Activated CD4-positive, alpha-beta T cell treated with anti-CD3 and anti-CD28 coated beads for 48 hours (primary cell): ENCODE measurements at regions not wholly inside any gene's neighbourhood (a gene's known extent, or its start where the extent isn't known, plus 50 kb on each side); places are given as distances from the start of the nearest gene placed in this dataset.

Experiments
- DNase-seq: peaks from one replicate; pipeline ENCODE4 v3.0.0-alpha.2; 2020

DNA sequence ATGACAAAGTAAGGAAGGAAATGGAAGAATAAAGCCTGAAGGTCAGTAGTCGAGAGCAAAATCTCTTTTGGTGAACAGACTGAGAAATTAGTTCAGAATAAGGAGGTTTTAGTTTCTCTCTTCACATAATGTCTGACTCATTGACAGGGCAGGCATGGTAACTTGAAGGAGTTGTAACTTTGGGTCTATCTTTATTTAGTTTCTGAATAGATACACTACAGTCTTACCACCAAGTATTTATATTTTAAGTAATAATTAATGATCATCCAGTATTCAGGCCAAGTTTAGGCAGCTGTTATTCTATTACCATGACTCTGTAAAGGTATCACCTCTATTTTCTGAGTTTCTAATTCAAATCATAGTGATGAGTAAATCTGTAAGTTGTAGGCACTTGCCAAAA is 219.9 kb downstream of the SPRY2 start:
- no peak for DNase-seq

DNA sequence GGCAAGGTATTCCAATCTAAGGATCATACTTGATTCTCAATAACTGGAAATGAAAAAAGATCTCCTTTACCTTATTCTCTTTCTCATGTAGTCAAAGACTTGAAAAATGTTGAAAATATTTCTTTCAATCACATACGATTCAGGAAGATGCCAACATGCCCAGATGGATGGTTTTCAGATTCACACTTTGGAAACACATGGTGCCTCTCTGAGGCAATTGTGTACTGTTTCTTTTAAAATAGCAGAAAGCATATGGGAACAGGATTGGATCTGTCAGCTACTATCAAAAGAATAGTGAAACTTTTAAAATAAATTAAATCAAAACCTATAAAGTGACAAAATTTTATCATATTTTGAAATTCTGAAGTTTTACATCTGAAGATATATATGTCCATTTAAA is 222.4 kb downstream of the SPRY2 start:
- no peak for DNase-seq

DNA sequence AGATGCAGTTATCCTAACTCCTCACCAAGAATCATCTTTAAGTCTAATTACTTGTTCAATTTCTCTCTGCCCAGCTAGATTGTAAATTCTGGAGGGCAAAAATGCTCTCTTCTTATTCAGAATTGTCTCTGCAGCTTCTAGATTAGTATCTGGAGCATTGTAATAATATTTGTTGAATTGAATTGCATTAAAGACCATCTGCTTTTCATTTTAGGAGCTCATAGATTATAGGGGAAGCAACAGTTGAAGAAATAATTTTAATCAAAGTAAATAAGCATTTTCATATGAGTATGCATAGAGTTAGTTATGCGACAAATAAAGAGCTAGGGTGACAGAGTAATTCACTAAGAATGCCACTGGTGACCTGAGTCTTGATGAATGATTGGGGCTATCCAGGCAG is 222.8 kb downstream of the SPRY2 start:
- no peak for DNase-seq

DNA sequence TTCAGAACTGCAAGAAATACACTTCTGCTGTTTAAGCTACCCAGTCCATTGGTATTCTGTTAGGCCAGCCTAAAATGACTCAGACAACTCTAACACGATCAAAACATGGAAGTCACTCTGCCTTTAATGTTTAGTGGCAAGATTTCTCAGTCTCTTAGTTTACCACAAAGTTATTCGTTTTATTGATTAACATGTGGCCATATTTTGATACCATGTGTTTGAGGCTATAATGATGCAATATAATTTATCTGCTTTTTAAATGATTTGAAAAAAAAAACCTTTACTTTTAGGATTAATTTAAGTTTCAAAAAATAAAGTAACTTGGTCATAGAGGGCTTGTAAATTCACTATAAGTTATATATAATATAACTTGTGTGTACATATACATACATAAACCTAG is 223.4 kb downstream of the SPRY2 start:
- DNase-seq: no peak

DNA sequence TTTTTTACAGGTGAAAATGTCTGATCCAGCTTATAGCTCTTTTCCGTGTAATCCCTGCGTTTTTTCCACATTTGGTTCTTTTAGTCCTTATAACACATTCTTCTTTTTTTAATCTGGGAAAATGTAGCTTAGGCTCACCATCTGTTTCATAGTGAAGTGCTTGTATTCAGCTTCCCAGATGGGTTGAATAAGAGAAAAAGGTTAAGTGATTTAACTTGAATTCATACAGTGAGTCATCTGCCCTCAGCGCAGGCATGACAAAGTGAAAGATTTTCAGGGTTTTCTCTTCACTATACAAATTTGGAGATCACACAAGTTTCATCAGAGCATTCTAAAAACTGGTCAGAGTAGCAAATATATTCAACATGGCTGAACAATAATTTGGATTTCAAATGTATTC is 224.8 kb downstream of the SPRY2 start:
- no peak for DNase-seq

DNA sequence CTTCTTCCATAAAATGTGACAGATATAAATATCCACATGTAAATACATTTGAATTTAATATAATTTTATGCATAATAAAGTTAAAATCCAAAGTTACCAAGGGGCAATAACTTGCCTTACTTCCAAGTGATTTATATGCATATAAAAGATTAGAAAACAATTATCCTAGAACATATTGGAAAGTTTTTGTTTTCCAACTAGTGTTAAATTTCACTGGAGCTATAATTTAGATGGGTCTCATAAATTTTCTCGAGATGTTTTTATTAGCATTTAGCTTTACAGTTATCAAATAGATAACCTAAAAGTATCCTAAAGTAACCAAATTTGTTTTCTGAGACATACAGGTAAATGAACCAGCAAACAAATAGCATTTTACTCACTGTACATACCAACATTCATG is 225.3 kb downstream of the SPRY2 start:
- no peak for DNase-seq

DNA sequence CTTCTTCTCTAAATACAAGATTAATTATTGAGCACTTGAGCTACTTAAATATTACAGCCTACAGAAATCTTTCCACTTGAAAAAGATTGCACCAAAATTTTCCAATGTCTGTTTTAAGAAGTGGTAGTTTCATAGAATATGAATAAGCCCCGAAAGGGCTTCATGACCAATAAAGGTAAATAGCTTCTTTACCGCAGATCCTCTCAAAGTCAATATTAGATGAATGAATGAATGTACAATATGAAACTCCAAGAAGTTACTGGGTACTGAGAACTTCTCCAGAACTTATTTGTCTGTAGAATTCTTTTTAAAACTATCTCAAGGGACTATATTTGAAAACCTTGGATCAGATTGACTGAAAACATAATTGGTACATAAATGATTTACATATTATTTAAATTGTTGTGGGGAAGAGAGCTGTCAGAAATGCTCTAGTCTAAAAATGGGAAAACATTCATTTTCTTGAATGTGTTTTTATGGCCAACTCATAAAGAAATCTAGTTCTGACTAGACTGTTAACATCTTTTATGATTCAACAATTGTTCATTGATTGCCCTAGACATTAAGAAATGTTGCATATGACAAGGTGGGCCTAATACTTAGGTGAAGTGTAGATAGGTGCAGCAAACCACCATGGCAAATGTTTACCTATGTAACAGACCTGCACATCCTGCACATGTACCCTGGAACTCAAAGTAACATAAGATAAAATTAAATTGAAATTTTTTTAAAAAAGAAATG is 227.0 kb downstream of the SPRY2 start:
- no peak for DNase-seq

DNA sequence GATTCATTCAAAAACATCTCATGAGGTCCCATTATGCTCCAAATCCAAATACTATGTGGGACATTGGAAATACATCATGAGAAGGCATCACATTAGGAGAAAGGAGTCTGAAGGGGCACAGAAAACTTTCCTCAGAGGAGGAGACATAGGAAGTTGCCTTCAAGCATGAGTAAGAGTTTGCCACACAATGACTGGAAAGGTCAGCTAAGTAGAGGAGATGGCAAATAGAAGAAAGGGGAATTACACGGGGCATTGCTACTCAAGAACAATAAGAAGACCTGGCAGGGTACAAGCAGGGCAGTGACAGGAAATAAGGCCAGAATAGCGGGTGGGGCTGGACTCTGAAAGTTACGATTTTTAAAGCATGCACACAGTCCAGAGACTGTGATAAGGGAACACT is 231.6 kb downstream of the SPRY2 start:
- no peak for DNase-seq

DNA sequence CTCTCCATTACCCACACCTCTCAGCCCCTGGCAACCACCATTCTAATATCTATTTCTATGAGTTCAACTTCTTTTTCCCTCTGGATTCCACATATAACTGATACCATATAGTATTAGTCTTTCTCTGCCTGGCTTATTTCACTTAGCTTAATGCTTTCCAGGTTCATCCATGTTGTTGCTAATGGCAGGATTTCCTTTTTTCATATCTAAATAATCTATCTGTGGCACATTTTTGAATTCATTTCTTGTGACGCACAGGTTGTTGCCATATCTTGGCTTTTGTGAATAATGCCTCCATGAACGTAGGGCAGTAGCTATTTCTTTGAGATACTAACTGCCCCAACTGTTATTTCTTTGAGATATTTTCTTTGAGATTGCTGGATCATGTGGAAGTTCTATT is 235.6 kb downstream of the SPRY2 start:
- no peak for DNase-seq

DNA sequence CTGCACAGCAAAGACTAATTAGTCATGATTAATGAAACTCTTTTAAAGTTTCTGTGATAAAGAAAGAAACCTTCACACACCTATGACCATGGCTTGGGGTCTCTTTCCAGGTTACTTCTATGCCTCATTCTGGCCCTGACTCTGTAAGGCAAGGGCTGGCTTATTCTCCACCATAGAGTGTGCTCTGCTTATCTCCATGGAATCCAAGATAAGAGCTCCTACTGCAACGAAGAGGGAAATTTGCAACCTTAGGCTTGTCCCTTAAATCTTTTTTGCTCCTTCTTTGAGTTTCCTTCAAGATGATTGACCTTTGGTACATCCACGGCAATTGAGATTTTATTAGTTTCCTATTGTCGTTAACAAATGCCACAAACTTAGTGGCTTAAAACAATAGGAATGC is 239.9 kb downstream of the SPRY2 start:
- DNase-seq: no peak

DNA sequence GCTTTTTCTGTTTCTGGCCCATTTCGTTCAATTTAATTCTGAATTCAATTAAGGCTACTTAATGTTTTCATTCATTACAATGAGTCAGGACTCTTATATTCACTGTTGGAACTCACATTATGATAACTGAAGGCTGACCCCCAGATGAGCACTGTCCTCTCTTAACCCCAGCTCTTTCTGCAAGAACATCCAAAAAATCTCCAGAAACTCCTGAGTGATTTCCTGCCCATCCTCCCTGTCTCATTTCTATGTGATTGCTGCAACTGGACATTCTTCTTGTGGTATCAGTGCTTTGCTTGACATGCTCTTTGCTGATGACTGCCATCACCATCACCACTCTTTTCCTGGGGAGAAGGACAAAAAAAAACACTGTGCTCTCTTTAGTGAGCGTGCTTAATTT is 240.3 kb downstream of the SPRY2 start:
- DNase-seq: no peak

DNA sequence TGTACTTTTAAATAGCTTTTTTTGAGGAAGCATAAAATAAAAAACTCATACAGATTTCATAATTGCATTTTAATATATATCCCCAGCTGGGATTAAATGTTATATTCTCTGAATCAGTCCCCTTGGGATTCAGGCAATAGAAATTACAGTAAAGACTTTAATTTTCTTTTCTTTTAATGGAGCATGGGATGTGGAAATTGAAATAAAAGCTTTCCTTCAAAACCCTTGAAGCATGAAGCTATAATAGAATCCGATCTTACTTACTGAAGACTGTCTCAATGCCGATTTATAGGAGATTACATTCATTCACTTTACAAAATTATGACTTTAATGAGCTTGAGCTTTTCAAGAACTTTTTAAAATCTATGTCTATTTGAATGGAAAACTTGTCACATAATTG is 243.4 kb downstream of the SPRY2 start:
- no peak for DNase-seq

DNA sequence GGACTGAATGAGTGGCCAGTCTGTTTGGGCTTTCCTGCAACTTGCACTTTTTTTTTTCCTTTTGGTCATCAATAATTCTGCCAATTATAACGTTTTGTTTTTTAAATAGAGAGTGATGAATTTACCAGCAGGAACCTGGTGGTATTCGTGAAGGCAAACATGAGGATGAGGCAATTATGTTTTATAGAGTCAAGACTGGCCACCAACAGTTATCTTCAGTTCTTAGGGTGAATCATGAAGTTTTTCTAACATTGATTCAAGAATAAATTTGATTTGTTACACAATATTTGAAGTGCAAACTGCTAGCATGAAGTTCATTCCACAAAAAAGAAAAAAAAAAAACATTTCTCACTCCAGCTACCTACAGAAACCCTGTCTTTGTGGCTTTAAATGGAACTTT is 244.5 kb downstream of the SPRY2 start:
- no peak for DNase-seq

DNA sequence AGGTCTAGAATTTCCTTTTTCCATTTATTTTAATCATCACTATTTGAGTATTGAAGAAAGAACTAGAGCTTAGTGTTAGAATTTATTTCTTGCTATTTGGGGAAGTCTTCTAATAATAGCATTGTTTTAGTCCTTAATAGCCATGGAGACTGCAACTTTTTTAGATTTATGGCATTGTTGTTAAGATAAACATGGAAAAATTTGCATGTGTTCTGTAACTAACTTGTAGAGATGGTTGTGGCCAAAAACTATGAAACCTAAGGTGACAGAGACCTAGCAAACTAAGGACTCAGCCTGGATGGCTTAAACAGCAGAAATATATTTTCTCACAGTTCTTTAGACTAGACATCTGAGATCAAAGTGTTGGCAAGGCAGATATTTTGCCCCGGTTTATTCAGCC is 246.4 kb downstream of the SPRY2 start:
- DNase-seq: no peak

DNA sequence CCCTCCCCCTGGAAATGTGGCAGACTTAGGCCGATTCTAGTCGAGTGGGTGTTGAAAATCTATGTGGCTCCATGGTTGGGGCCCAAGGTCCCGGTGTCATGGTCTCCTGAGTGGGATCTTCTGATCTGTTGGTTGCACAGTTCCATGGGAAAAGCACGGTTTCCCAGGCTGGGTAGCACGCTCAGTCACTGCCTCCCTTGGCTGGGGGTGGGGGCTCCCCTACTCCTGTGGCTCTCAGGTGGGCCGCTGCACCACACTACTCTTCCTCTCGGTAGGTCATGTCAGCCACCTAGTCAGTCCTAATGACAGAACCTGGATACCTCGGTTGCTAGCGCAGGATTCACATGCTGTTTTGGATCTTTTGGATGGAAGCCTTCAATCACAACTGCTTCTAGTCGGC is 247.0 kb downstream of the SPRY2 start:
- no peak for DNase-seq

DNA sequence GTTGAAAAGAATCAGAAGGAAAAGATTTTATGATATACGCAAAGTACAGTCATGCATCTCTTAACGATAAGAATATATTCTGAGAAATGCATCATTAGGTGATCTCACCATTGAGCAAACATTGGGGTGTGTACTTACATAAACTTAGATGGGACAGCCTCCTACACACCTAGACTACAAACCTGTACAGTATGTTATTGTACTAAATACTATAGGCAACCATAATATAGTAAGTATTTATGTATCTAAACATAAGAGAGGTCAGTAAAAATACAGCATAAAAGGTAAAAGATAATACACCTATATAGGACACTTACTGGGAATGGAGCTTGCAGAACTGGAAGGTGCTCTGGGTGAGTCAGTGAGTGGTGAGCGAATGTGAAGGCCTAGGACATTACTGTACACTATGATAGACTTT is 254.6 kb downstream of the SPRY2 start:
- DNase-seq: no peak

DNA sequence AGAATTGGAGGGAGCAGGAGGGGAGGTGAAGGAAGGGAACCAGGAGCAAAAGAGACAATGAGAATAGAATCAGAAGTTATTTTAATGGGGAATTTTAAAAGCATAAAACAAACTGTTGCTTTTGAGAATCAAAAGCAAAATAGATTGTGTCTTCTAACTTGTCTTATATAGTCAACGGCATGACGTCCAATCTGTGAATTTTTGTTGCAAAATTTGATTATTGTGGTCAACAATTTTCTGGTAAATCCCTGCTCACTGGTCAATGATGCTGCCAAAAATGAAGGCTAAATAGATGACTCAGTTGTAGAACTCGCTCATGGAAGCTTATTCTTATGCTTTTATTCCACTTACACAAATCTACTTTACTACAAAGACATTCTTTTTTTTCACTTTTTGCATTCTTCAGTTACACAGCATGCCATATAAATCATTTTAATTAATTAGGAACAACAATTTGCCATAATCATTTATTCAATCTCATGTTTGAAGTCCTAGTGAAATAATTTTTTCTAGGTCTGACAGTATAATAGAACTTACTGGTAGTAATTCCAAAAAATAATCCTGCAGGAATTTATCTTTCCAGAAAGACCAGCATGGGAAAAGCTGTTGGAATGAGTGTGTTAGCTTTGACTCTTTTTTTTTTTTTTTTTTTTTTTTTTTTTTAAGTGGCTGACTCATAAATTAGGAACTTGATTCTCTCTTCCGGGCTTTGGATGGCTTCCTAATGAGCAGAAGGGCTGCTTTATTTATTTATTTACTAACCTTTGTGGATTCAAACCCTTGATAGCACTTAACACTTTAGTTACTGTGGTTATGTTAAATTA is 256.9 kb downstream of the SPRY2 start:
- DNase-seq: no peak

DNA sequence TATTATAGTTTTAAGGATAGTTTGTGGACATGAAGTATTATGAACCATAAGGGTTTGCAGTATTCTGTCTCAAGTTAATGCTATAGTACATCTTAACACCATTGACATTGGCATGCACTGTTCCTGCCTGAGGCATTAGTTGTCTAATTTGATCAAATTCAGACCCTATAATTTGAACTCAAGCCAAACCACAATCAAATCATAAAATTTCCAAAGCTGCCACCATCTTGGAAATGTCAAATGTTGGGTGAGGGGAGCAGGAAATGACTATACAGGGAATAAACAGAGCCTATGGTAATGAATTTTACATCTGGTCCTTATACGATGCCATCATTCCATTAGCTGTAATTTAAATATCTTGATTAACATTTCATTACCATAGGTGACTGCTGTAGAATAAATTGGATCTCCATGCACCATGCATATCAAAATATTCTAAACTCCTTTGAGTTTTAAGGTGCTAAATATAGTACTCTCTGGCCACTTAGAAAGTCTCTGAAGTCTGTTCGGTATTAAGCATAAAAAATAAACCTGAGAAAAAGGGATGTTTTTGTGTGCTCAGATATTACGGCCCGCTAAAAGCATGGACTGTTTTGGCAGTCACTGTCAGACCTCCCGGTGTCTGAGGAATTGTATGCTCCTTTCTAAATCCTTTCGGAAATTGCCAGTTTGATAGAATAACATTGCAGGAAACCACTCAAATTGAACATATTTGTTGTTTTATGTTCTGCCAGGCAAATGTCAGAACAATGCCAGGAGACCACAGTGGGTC is 257.7 kb downstream of the SPRY2 start:
- no peak for DNase-seq

DNA sequence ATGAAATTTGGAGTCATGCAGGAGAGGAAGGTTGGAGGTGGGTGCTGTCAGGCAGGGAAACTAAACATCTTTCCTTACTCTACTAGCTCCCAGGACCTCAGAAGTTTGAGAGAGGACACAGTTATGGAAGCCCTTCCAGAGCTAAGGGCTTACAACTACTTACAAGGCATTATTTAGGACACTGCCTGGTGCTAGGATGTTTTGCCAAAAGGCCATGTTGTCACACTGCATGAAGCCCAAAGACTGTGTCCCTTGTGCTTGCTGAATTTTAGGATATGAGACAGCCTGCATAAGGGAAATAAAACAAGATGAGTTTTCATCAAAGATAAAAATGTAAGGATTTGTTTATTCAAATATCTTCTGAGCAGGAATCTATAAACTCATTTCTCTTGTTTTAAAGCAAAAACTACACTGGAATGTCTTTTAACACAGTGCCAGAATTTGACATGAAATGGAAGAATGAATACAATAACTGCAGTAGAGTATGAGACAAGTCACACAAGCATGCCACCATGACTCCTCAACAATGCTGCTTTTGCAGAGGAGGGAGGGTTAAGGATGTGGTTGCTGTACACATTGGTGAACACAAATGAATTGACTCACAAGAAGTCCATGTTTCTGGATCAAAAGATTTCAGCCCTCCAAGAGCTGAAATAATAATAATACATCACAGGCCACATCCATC is 258.4 kb downstream of the SPRY2 start:
- DNase-seq: no peak

DNA sequence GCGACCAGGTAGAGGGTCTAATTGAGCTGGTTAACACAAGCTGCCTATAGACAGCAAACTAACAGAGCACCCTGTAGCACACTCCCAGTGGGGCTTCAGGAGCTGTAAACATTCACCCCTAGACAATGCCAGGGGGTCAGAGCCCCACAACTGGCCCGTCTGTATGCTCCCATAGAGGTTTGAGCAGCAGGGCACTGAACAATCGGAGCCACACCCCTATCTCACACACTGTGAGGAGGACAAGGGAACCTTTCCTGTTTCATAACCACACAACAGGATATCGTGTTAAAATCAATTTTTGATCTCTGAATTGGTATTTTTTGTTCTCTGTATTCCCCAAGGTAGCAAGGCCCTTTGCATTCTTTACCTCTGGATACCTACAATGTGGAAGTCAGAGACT is 266.1 kb downstream of the SPRY2 start:
- no peak for DNase-seq

DNA sequence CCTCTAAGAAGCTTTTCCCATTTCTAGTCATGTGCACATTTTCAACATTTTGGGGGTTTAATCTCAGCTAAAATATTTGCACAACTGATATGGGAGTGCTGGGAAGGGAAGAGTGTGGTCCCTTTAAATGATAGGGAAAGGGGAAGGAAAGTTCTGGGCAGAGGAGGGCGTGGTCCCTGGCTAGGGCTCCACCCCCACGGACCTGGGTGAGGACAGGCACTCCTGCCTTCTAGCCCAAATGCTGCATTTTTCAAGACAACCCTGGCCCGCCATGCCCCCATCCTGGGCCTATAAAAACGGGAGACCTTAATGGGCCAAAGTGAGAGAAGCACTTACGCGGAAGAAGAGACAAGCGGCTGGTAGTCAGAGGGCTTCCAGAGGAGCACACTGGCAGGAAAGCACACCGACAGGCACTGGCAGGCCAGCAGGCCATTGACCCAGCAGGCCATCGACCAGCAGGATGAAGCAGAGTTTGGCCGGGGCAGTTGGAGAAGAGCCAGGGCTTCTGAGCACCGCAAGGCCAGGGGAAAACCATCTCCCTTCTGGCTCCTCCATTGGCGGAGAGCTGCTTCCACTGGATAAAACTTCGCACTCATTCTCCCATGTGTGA is 266.7 kb downstream of the SPRY2 start:
- no peak for DNase-seq

DNA sequence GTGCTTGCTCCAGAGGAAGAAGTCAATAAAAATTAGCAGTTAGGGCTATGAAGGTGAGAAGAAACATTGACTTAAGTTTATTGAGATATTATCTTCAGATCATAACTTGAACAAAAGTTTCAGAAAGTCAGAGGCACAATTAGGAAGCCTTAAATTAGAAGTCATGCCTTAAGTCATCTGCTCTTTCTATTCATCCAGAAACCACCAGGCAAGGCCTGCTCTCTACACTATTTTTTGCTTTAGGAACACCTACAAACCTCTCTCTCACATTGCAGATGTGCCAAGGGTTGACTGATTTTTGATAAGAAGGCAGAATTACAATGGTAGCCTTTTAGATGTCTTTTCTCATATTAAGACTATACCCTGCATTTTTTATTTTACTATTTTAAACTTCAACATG is 268.7 kb downstream of the SPRY2 start:
- DNase-seq: no peak
